NCI-H2171 (cell line): ENCODE measurements at regions not wholly inside any gene's neighbourhood (a gene's known extent, or its start where the extent isn't known, plus 50 kb on each side); places are given as distances from the start of the nearest gene placed in this dataset.
"Not testable (repeated sequence)": the region's sequence is repeated elsewhere in the genome, so short reads cannot be mapped to it uniquely, and the experiment has no call there.

Source experiments
- DNase-seq: peaks from one replicate; lab custom pipeline; 2025; lab: John Stamatoyannopoulos, UW

DNA sequence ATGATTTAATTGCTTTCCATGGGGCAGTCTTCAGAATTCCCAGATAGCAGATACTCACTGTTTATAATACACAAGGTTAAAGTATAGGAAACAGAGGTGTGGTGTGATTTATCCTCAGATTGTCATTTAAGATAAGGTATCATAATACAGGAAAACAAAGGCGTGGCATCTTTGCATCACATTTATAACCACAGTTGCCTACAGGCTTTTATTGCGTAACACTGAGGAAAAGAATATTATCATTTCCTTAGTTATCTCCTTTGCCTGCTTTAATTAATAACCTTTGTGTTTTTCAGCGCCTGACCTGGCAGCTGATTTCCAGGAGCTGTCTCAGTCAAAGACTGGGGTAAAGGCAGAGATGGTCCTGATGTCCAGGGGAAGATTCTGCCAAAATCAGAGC, 68.8 kb downstream of the SSX7 start:
- no peak for DNase-seq

DNA sequence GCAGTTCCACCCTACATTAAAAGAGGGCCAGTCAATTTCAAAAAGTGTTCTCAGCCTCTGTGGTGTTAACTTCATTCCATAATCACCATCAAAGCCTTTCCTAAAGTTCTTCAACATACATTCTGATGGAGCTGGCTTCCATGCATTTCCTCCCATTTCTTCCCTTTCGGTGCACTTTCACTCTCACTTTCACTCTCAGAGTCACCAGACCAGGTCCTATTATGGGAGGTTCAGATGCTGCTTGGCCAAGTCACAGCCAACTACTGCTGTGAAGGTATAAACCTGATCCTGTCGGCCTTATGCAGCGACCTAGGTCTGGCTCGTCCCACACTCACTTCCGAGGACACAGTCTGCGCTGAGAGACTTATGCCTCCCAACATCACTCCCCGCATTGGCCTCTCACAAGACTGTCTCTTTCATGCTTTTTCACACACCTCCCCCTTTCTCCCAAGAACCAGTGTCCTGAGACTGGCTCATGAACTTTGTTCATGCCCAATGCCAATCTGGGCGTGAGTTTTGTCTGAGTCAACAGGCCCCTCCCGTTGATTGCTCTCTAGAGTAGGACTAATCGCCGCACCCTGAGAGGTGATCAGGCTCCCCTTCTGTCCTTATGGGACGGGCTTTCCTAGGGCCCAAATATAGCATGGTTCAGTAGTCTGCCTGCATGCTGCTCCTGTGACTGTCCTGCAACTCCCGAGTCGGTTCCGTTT, 60.8 kb upstream of the XAGE1B start:
- DNase-seq: no peak

DNA sequence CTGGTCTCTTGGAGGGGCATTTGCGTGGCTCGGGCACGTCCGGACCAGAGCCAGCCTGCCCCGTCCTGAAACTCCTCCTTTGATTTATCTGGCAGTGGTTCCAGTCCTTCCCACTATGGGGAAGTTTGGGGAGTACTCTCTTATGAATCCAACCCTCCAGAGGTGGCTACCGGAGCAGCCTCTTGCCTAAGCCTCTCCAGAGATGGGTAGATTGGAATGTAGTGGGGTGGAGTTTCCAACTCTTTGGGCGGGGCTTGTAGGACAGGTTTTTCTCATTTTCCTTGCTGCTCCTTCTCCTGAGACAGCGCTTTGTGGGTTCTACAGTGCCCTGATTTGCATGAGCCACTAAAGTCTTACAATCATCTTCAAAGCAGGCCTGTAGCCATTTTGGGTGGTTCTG, 60.1 kb upstream of the XAGE1B start:
- no peak for DNase-seq

DNA sequence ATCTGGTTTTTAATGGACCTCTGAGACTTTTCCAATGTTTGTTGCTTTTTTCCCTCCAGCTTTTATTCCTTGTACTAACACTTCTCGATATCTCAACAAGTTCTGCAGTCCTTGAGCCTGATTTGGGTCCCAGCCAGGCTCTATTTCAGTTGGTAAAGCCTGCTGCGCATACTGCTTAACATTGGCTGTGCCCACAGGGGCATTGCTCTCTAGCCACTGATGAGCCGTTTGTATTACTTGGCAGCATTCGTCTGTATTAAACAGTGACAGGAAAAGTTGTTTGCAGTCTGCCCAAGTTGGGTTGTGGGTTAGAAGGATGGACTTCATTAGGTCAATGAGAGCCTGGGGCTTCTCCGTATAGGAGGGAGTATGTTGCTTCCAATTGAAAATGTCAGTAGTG, 59.6 kb upstream of the XAGE1B start:
- DNase-seq: no peak

DNA sequence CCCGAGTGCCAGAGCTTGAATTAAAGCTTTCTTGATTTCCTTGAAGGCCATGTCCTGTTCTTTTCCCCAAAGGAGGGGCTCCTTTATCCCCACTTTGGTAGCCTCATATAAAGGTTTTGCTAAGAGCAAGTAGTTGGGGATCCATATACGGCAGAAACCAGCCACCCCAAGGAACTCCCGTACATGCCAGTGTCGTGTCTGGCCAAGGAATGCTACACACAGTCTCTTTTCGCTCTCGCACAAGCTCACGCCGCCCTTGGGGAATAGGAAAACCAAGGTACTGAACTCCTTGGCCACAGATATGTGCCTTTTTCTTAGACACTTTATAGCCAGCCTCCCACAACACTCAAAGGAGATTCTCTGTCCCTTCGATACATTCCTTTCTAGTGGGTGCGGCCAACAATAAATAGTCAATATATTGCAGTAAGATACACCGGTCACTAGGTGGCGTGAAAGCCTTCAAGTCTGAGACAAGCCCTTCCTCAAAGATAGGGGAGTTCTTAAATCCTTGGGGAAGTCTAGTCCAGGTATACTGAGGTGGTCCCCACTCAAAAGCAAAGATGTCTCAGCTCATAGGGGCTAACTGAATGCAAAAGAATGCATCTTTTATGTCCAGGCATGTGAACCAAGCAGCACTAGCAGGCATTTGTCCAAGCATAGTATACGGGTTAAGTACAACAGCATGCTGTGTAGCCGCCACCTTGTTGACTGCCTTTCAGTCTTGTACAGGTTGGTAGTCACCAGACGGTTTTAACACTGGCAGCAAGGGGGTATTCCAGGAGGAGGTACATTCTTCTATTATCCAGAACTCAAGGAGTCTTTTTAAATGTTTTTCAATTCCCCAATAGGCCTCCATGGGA, 57.8 kb upstream of the XAGE1B start:
- DNase-seq: peak; percentile 7

DNA sequence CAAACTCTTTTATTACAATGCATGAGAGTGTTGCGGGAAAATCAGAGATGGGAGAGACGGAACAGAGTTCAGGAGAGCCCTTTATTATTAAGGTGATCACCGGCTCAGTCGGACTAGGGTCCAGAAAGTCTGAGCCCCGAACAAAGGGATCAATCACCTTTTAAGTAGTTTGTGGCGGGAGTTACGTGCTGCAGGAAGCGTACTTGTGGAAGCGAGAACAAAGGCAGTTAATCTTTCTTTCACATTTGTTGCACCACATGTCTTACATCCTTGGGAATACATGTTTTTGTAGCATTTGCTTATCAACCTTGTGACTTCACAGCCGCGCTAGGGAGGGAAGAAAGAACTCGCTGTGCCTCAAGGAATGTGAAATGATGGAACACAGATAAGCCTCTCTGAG, 51.3 kb upstream of the XAGE1B start:
- not testable (repeated sequence) for DNase-seq
